Body of pancreas (tissue), 4 donors: ENCODE measurements at regions not wholly inside any gene's neighbourhood (a gene's known extent, or its start where the extent isn't known, plus 50 kb on each side); places are given as distances from the start of the nearest gene placed in this dataset.

Source experiments
- CTCF ChIP-seq, 7 experiments: fragments of 450-650 bp in 4 of 7; fragments of 200-600 bp in 3 of 7; sonication (generic) in 3 of 7; IDR thresholded peaks; one replicate each; pipeline ENCODE4 v1.5.1; 2016 to 2019; ENCODE audit warnings: antibody characterized with exemption in 7 of 7
- POLR2A ChIP-seq, 3 donors: fragments of 450-650 bp; IDR thresholded peaks; one replicate each; pipeline ENCODE4 v1.6.1; 2016; ENCODE audit warnings: antibody characterized with exemption in 3 of 3, mild to moderate bottlenecking in 2 of 3

- TF ChIP-seq POLR2A (IDR thresholded peaks at IDR 0.05) (no peak), CTCF (IDR thresholded peaks at IDR 0.05) (no peak)
These were observed 505.7 kb upstream of the ARRDC3 start for GRCh38 chr5:91888810-91889209.
